Calu3 (cell line): ENCODE measurements at regions not wholly inside any gene's neighbourhood (a gene's known extent, or its start where the extent isn't known, plus 50 kb on each side); places are given as distances from the start of the nearest gene placed in this dataset.
A peak's percentile ranks its signal among the peaks of the same experiment; 100 is the strongest.

ENCODE experiments used
- BruUV-seq: library from RNA; stranded (reverse); fragments of 400-500 nt; replicated peaks from 2 replicates; lab custom pipeline; 2021; lab: Mats Ljungman, UMichigan
- CTCF ChIA-PET: fragments of 300-600 bp; sonication (Branson Sonifier 250); formaldehyde crosslinking; loops from one replicate; lab custom pipeline; 2022; ENCODE audit warnings: antibody characterized with exemption; lab: Charles Lee
- DNase-seq: peaks from one replicate; pipeline ENCODE4 v3.0.0; 2022
- H3K27ac Mint-ChIP-seq: one replicate; pipeline ENCODE4 v1.8.0; 2022; ENCODE audit warnings: mixed read lengths; ENCODE audit not compliant: unreplicated experiment
- H3K27me3 Mint-ChIP-seq: one replicate; pipeline ENCODE4 v1.8.0; 2022; ENCODE audit warnings: mixed read lengths; ENCODE audit not compliant: unreplicated experiment
- H3K36me3 Mint-ChIP-seq: one replicate; pipeline ENCODE4 v1.8.0; 2022; ENCODE audit warnings: mild to moderate bottlenecking, moderate library complexity, mixed read lengths; ENCODE audit not compliant: insufficient read depth, unreplicated experiment
- H3K4me1 Mint-ChIP-seq: one replicate; pipeline ENCODE4 v1.8.0; 2022; ENCODE audit warnings: mild to moderate bottlenecking, low read depth, mixed read lengths; ENCODE audit not compliant: unreplicated experiment
- H3K4me3 Mint-ChIP-seq: one replicate; pipeline ENCODE4 v1.8.0; 2022; ENCODE audit warnings: mild to moderate bottlenecking, low read depth, moderate library complexity, mixed read lengths; ENCODE audit not compliant: unreplicated experiment
- H3K9me3 Mint-ChIP-seq: one replicate; pipeline ENCODE4 v1.8.0; 2022; ENCODE audit warnings: low read depth, mixed read lengths; ENCODE audit not compliant: unreplicated experiment
- intact Hi-C: fragments of 100-400 bp; cut with micrococcal nuclease; formaldehyde crosslinking; loops from one replicate; pipeline ENCODE4 v1.10.0; 2022; ENCODE audit not compliant: unreplicated experiment
- TF ChIP-seq, protein P1 (sequence below): fragments of 200-600 bp; IDR thresholded peaks from one replicate; pipeline ENCODE4 v1.8.0; 2022; ENCODE audit warnings: antibody characterized with exemption; ENCODE audit not compliant: unreplicated experiment

DNA sequence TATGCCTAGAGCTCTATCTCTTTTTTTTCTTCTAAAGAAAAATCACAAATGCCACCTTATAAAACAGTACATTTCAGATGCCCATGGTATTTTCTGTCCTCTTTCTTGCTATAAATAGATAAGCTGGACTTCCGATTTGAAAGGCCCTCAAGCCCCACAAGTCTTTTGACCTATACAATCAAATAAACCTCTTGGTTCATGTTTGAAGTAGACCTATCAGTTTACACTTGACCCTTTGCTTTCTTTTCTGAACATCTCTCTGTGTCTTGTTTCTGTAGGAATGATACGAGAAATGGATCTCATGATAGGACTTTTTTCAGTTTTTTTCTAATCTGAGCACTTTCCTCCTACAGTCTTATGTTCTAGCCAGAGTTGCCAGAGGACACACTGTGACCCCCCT is 327.2 kb downstream of the SOX9 start:
- H3K27ac Mint-ChIP-seq, result no peak overlapping the region

DNA sequence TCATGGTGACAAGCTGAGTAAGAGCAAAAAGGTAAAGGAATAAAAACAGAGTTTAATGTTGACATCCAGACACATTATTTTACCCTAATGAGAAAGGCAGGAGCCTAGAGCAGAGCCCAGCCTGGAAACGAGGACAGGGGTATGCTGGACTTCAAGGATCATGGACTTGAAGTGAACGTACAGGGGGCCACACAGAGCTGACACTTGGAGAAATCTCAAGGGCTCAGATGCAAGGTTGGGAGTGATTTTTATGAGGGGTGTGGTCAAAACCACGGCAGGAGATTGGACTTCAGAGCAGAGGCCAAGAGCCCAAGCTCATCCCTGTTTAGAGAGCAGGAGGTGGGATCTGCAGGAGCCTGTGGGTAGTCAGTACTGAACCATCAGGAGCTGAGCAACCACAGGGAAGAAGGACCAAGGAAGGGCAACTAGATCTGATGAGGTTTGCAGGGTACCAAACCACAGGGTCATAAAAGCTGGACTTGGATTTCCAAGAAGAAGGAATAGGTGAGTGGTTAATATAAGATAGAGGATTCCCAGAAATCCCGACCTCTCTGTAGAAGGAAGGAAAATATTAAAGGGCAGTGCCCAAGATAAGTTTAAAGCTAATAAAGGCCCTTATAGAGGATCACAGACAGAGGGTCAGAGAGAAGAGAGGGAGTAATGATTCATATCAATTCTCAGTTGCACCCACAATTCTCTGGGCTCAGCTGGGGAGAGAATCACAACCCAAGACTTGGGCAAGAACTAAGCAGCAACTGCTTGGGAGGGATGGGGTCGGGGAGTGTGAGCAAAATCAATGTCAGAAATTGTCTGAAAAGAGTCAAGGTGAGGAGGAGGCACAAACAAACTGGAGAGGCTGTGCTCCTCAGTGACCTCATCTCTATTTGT is 331.7 kb downstream of the SOX9 start:
- DNase-seq, result no peak
- Mint-ChIP-seq H3K36me3 (peaks cover 35% of the 10 kb centered on the region), H3K27me3 (no peaks in the 10 kb centered on the region), H3K4me3 (no peak overlapping the region), H3K27ac (peak overlapping the region; percentile 13), H3K9me3 (no peaks in the 10 kb centered on the region), H3K4me1 (peaks cover 66% of the 10 kb centered on the region)
- BruUV-seq, result no TSS peak
- CTCF ChIA-PET, result interaction anchor here (1.2 kb wide), 1 partner anchor 8 kb away, joined by 8 read pairs; no protein-coding TSS in a partner anchor
- TF ChIP-seq, protein P1, sequence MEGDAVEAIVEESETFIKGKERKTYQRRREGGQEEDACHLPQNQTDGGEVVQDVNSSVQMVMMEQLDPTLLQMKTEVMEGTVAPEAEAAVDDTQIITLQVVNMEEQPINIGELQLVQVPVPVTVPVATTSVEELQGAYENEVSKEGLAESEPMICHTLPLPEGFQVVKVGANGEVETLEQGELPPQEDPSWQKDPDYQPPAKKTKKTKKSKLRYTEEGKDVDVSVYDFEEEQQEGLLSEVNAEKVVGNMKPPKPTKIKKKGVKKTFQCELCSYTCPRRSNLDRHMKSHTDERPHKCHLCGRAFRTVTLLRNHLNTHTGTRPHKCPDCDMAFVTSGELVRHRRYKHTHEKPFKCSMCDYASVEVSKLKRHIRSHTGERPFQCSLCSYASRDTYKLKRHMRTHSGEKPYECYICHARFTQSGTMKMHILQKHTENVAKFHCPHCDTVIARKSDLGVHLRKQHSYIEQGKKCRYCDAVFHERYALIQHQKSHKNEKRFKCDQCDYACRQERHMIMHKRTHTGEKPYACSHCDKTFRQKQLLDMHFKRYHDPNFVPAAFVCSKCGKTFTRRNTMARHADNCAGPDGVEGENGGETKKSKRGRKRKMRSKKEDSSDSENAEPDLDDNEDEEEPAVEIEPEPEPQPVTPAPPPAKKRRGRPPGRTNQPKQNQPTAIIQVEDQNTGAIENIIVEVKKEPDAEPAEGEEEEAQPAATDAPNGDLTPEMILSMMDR, result no peak
- intact Hi-C loops, result no loop called here

More for the DNA sequence above, 327.2 kb downstream of the SOX9 start:
- CTCF ChIA-PET, result no interaction called here
- Mint-ChIP-seq H3K9me3 (no peaks in the 10 kb centered on the region), H3K27me3 (no peaks in the 10 kb centered on the region), H3K4me1 (peaks cover 61% of the 10 kb centered on the region), H3K36me3 (peaks cover 15% of the 10 kb centered on the region), H3K4me3 (no peak overlapping the region)
- TF ChIP-seq, protein P1, result no peak
- no peak for DNase-seq
- intact Hi-C loops, result no loop called here
- no TSS peak for BruUV-seq

- CTCF ChIA-PET, result no interaction called here
- Mint-ChIP-seq H3K9me3 (no peaks in the 10 kb centered on the region), H3K27me3 (no peaks in the 10 kb centered on the region), H3K27ac (no peak overlapping the region), H3K4me3 (no peak overlapping the region), H3K4me1 (peaks cover 65% of the 10 kb centered on the region), H3K36me3 (peaks cover 54% of the 10 kb centered on the region)
- no peak for DNase-seq
- TF ChIP-seq, protein P1, result no peak
- BruUV-seq, result no TSS peak
- intact Hi-C loops, result no loop called here
Observed at GRCh38 chr17:72454342-72454741, 333.5 kb downstream of the SOX9 start.

GRCh38 chr17:72455562-72455961 is 334.7 kb downstream of the SOX9 start:
- CTCF ChIA-PET, result interaction anchor here (0.6 to 1.4 kb wide), 4 partner anchors 160 to 324 kb away, joined by 3 to 5 read pairs (median 4); no protein-coding TSS in a partner anchor
- Mint-ChIP-seq H3K27ac (no peak overlapping the region), H3K4me3 (no peak overlapping the region), H3K9me3 (no peaks in the 10 kb centered on the region), H3K27me3 (no peaks in the 10 kb centered on the region), H3K36me3 (peaks cover 66% of the 10 kb centered on the region), H3K4me1 (peaks cover 71% of the 10 kb centered on the region)
- intact Hi-C loops, result loop anchor here (5.0 kb wide), 1 partner anchor 48 kb away; no protein-coding TSS in a partner anchor
- DNase-seq, result peak; percentile 40
- TF ChIP-seq, protein P1, result no peak
- BruUV-seq, result TSS peak; percentile 90
